Fibroblast of lung (primary cell): ENCODE measurements at regions not wholly inside any gene's neighbourhood (a gene's known extent, or its start where the extent isn't known, plus 50 kb on each side); places are given as distances from the start of the nearest gene placed in this dataset.

Experiments used
- CTCF ChIP-seq, 2 donors: IDR thresholded peaks in 1 of 2; conservative IDR thresholded peaks in 1 of 2; 1 replicate in 1 of 2; 2 replicates in 1 of 2; pipeline ENCODE4 v1.5.1; 2011 to 2012; ENCODE audit warnings: low read length in 2 of 2, control low read depth in 1 of 2, inconsistent platforms in 1 of 2, low read depth in 1 of 2, mild to moderate bottlenecking in 1 of 2
- EZH2 ChIP-seq: IDR thresholded peaks from 2 replicates; pipeline ENCODE4 v1.5.1; 2012; ENCODE audit warnings: low read length, control low read depth, mild to moderate bottlenecking; ENCODE audit errors: missing control alignments

- TF ChIP-seq CTCF (conservative IDR thresholded peaks at IDR 0.05 in 1 of 2, IDR thresholded peaks at IDR 0.05 in 1 of 2; ENCODE audit: low read depth in 1 of 2, low read length in 2 of 2): no peak
- no peak for TF ChIP-seq EZH2
Measured at GRCh38 chr11:81135570-81135969, 1598.1 kb downstream of the FAM181B start.
